Caco-2 (cell line): ENCODE measurements at regions not wholly inside any gene's neighbourhood (a gene's known extent, or its start where the extent isn't known, plus 50 kb on each side); places are given as distances from the start of the nearest gene placed in this dataset.

ENCODE experiments used
- BruUV-seq: library from RNA; stranded (reverse); fragments of 400-500 nt; replicated peaks from 2 replicates; lab custom pipeline; 2021; lab: Mats Ljungman, UMichigan
- CTCF ChIA-PET: fragments of 300-600 bp; sonication (Branson Sonifier 250); formaldehyde crosslinking; loops from one replicate; lab custom pipeline; 2022; ENCODE audit warnings: antibody characterized with exemption; lab: Charles Lee
- POLR2A ChIA-PET: fragments of 300-600 bp; sonication (Branson Sonifier 250); formaldehyde crosslinking; loops from one replicate; lab custom pipeline; 2022; ENCODE audit warnings: antibody characterized with exemption; lab: Charles Lee
- DNase-seq, 2 experiments: peaks; one replicate each; pipeline versions ENCODE4 v3.0.0 to v3.0.0-alpha.2; 2020 to 2022
- H3K27me3 ChIP-seq: replicated peaks from 2 replicates; pipeline ENCODE4 v1.6.0; 2011; ENCODE audit warnings: low read length; ENCODE audit not compliant: control insufficient read depth, insufficient read depth
- H3K36me3 ChIP-seq: 2 replicates; pipeline ENCODE4 v1.5.1; 2011; ENCODE audit warnings: low read length; ENCODE audit not compliant: control insufficient read depth, insufficient read depth
- H3K4me1 ChIP-seq: fragments of 250-450 bp; sonication (Bioruptor Pico); 2 replicates; pipeline ENCODE4 v1.5.1; 2020; ENCODE audit warnings: mild to moderate bottlenecking
- H3K4me3 ChIP-seq: 2 replicates; pipeline ENCODE4 v1.5.1; 2011; ENCODE audit warnings: low read depth, mild to moderate bottlenecking, control low read depth, low read length
- H3K9me3 ChIP-seq: fragments of 250-450 bp; sonication (Bioruptor Pico); 2 replicates; pipeline ENCODE4 v1.5.1; 2020; ENCODE audit warnings: mild to moderate bottlenecking, moderate library complexity
- H3K27ac Mint-ChIP-seq: one replicate; pipeline ENCODE4 v1.8.0; 2022; ENCODE audit warnings: mixed read lengths; ENCODE audit not compliant: unreplicated experiment
- H3K27me3 Mint-ChIP-seq: one replicate; pipeline ENCODE4 v1.8.0; 2022; ENCODE audit warnings: mixed read lengths; ENCODE audit not compliant: insufficient read depth, unreplicated experiment
- H3K36me3 Mint-ChIP-seq: one replicate; pipeline ENCODE4 v1.8.0; 2022; ENCODE audit warnings: mild to moderate bottlenecking, mixed read lengths; ENCODE audit not compliant: insufficient read depth, unreplicated experiment
- H3K4me1 Mint-ChIP-seq: one replicate; pipeline ENCODE4 v1.8.0; 2022; ENCODE audit warnings: low read depth, mixed read lengths; ENCODE audit not compliant: unreplicated experiment
- H3K4me3 Mint-ChIP-seq: one replicate; pipeline ENCODE4 v1.8.0; 2022; ENCODE audit warnings: mild to moderate bottlenecking, moderate library complexity, mixed read lengths; ENCODE audit not compliant: unreplicated experiment
- H3K9me3 Mint-ChIP-seq: one replicate; pipeline ENCODE4 v1.8.0; 2022; ENCODE audit warnings: mixed read lengths; ENCODE audit not compliant: unreplicated experiment
- intact Hi-C: fragments of 100-400 bp; cut with micrococcal nuclease; formaldehyde crosslinking; loops from one replicate; pipeline ENCODE4 v1.10.0; 2022; ENCODE audit not compliant: unreplicated experiment
- TF ChIP-seq, protein P1 (sequence below), 2 experiments: fragments of 200-600 bp in 1 of 2; IDR thresholded peaks; 1 replicate in 1 of 2; 2 replicates in 1 of 2; pipeline versions ENCODE4 v1.5.1 to v1.8.0; 2011 to 2022; ENCODE audit warnings: antibody characterized with exemption in 1 of 2, control low read depth in 1 of 2, inconsistent platforms in 1 of 2, low read depth in 1 of 2, low read length in 1 of 2, mild to moderate bottlenecking in 1 of 2, moderate library complexity in 1 of 2; ENCODE audit not compliant: insufficient read depth in 1 of 2, severe bottlenecking in 1 of 2, unreplicated experiment in 1 of 2

DNA sequence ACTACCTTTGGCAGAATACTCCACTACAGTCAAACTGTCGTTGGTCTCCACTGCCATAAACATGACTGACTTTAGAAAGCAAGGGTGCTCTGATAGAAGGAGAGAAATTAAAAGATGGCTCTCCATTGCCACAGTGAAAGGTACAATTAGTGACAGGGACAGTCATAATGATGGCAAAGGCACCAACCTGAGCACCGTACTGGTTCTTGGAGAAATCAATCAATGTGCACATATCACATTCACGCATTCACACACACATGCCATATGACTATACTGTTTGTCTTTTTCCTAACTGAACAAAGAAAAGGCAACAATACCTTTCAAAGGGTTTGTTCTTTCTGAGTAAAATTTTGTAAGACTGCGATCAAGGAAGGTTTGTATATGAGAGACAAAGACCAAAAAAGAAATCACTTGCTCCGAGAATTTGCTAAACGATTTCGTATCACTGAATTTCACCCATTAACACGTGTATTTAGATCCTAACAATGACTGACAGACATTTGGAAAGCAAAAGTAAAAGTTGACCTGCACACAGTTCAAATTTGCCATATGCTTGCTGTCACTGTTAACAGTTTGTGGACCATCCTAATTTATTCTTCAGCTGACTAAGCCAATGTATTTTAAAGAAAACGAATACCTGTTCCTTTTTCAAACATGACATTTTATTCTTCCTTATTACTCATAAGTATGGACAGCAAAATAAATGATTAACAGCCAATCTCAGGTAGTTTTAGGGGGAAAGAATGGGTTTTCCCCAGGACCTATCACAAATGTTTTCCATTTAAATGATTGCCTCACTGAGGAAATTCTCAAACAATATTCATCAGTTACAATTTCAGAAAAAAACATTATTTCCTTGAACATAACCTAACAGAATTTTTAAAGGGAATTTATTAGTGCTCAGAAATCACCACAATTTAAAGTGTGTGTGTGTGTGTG, 644.4 kb downstream of the ZEB2 start:
- TF ChIP-seq, protein P1, sequence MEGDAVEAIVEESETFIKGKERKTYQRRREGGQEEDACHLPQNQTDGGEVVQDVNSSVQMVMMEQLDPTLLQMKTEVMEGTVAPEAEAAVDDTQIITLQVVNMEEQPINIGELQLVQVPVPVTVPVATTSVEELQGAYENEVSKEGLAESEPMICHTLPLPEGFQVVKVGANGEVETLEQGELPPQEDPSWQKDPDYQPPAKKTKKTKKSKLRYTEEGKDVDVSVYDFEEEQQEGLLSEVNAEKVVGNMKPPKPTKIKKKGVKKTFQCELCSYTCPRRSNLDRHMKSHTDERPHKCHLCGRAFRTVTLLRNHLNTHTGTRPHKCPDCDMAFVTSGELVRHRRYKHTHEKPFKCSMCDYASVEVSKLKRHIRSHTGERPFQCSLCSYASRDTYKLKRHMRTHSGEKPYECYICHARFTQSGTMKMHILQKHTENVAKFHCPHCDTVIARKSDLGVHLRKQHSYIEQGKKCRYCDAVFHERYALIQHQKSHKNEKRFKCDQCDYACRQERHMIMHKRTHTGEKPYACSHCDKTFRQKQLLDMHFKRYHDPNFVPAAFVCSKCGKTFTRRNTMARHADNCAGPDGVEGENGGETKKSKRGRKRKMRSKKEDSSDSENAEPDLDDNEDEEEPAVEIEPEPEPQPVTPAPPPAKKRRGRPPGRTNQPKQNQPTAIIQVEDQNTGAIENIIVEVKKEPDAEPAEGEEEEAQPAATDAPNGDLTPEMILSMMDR (IDR thresholded peaks at IDR 0.05; ENCODE audit: insufficient read depth in 1 of 2, low read depth in 1 of 2, low read length in 1 of 2, severe bottlenecking in 1 of 2, unreplicated experiment in 1 of 2), result no peak
- H3K27me3 ChIP-seq, result no peaks in the 10 kb centered on the region
- ChIA-PET POLR2A (no interaction called here), CTCF (no interaction called here)
- Mint-ChIP-seq H3K4me3 (no peak overlapping the region), H3K27ac (no peak overlapping the region), H3K27me3 (peaks cover 3% of the 10 kb centered on the region), H3K9me3 (peaks cover 15% of the 10 kb centered on the region), H3K4me1 (no peaks in the 10 kb centered on the region), H3K36me3 (no peaks in the 10 kb centered on the region)
- peaks cover 7% of the 10 kb centered on the region; the same call in 1 of the 2 replicates for H3K9me3 ChIP-seq
- no peak overlapping the region for H3K4me3 ChIP-seq
- intact Hi-C loops, result no loop called here
- no peak for DNase-seq
- no peaks in the 10 kb centered on the region for H3K36me3 ChIP-seq
- BruUV-seq, result no TSS peak
- no peaks in the 10 kb centered on the region for H3K4me1 ChIP-seq

- TF ChIP-seq, protein P1 (IDR thresholded peaks at IDR 0.05; ENCODE audit: insufficient read depth in 1 of 2, low read depth in 1 of 2, low read length in 1 of 2, severe bottlenecking in 1 of 2, unreplicated experiment in 1 of 2), result no peak
- no peaks in the 10 kb centered on the region for H3K36me3 Mint-ChIP-seq
Measured at GRCh38 chr2:143873886-143874285, 646.0 kb downstream of the ZEB2 start.

GRCh38 chr2:143870696-143871095, 649.2 kb downstream of the ZEB2 start:
- H3K4me3 Mint-ChIP-seq, result no peak overlapping the region
- Histone ChIP-seq H3K36me3 (no peaks in the 10 kb centered on the region), H3K9me3 (peaks cover 7% of the 10 kb centered on the region; the same call in 1 of the 2 replicates), H3K27me3 (no peaks in the 10 kb centered on the region), H3K4me1 (no peaks in the 10 kb centered on the region), H3K4me3 (no peak overlapping the region)
- H3K36me3 Mint-ChIP-seq, result no peaks in the 10 kb centered on the region
- peaks cover 34% of the 10 kb centered on the region for H3K9me3 Mint-ChIP-seq
- TF ChIP-seq, protein P1 (IDR thresholded peaks at IDR 0.05; ENCODE audit: insufficient read depth in 1 of 2, low read depth in 1 of 2, low read length in 1 of 2, severe bottlenecking in 1 of 2, unreplicated experiment in 1 of 2), result no peak
- H3K27ac Mint-ChIP-seq, result no peak overlapping the region
- H3K4me1 Mint-ChIP-seq, result no peaks in the 10 kb centered on the region
- no TSS peak for BruUV-seq
- CTCF ChIA-PET, result no interaction called here
- H3K27me3 Mint-ChIP-seq, result no peaks in the 10 kb centered on the region
- intact Hi-C loops, result no loop called here
- no peak for DNase-seq
- POLR2A ChIA-PET, result no interaction called here

More at GRCh38 chr2:143873886-143874285, 646.0 kb downstream of the ZEB2 start:
- CTCF ChIA-PET, result no interaction called here
- peaks cover 7% of the 10 kb centered on the region; the same call in 1 of the 2 replicates for H3K9me3 ChIP-seq
- no TSS peak for BruUV-seq
- H3K4me1 ChIP-seq, result no peaks in the 10 kb centered on the region
- peaks cover 23% of the 10 kb centered on the region for H3K9me3 Mint-ChIP-seq
- H3K4me3 Mint-ChIP-seq, result no peak overlapping the region
- H3K36me3 ChIP-seq, result no peaks in the 10 kb centered on the region
- H3K4me1 Mint-ChIP-seq, result no peaks in the 10 kb centered on the region
- DNase-seq, result no peak
- intact Hi-C loops, result no loop called here
- H3K4me3 ChIP-seq, result no peak overlapping the region
- POLR2A ChIA-PET, result no interaction called here
- H3K27ac Mint-ChIP-seq, result no peak overlapping the region
- H3K27me3 Mint-ChIP-seq, result peaks cover 3% of the 10 kb centered on the region
- no peaks in the 10 kb centered on the region for H3K27me3 ChIP-seq
